Epithelial cell of proximal tubule (primary cell): ENCODE measurements at regions not wholly inside any gene's neighbourhood (a gene's known extent, or its start where the extent isn't known, plus 50 kb on each side); places are given as distances from the start of the nearest gene placed in this dataset.

Source experiments
- DNase-seq: peaks from one replicate; pipeline ENCODE4 v3.0.0-alpha.2; 2011; ENCODE audit warnings: low read depth
- H3K4me3 ChIP-seq: 2 replicates; pipeline ENCODE4 v1.5.1; 2011; ENCODE audit warnings: low read depth, mild to moderate bottlenecking, low read length
- TF ChIP-seq, protein P1 (sequence below): conservative IDR thresholded peaks from 2 replicates; pipeline ENCODE4 v1.5.1; 2012; ENCODE audit warnings: low read depth, mild to moderate bottlenecking, low read length

DNA sequence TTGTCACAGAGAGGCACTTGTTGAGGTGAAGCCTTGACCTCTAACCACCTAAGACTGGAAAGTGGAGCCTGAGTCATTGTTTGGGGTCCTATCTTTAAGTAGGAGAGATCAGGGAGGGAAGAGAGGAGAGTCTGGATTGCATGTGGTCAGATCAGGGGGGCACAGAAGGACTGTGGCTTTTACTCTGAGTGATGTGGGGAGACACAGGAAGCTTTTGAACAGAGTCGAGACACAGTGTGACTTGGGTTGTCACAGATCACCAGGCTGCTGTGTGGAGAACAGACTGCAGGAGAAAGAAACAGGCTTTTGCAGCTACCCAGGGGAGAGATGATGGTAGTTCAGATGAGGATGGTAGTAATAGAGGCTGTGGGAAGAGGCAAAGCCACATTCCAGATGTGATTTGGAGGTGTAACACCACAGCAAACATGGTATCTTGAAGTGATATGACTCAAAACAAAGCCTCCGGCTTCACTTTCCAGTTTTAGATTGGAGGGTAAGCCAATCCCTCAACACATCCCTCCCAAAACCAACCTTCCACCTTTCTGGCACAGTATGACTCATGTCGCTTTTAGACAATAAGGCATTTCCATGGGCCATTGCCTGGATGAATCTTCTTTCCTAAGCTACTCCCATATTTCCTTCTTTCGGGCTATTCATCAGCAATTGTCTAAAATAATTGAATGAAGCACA, 125.8 kb upstream of the SLC44A3 start:
- H3K4me3 ChIP-seq, result no peak overlapping the region
- no peak for DNase-seq
- TF ChIP-seq, protein P1, sequence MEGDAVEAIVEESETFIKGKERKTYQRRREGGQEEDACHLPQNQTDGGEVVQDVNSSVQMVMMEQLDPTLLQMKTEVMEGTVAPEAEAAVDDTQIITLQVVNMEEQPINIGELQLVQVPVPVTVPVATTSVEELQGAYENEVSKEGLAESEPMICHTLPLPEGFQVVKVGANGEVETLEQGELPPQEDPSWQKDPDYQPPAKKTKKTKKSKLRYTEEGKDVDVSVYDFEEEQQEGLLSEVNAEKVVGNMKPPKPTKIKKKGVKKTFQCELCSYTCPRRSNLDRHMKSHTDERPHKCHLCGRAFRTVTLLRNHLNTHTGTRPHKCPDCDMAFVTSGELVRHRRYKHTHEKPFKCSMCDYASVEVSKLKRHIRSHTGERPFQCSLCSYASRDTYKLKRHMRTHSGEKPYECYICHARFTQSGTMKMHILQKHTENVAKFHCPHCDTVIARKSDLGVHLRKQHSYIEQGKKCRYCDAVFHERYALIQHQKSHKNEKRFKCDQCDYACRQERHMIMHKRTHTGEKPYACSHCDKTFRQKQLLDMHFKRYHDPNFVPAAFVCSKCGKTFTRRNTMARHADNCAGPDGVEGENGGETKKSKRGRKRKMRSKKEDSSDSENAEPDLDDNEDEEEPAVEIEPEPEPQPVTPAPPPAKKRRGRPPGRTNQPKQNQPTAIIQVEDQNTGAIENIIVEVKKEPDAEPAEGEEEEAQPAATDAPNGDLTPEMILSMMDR, result no peak

DNA sequence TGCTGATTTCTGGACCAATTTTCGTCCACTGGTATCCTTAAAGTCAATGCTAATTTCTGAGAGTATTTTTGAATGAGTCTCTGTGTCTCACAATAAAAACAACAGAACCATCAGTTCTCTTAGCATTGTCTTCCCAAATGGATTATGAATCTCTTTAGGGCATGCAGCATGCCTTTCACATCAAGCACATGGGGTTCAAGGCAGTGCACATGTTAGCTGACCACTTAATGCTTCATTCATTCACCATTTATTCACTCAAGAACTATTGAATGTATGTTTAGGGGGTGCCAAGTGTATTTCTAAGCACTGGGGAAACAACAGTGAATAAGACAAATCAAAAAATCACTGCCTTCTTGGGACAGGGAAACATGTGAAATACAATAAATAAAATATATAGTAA, 126.7 kb upstream of the SLC44A3 start:
- no peak for DNase-seq
- no peak overlapping the region for H3K4me3 ChIP-seq
- TF ChIP-seq, protein P1, result no peak

- TF ChIP-seq, protein P1, result peak; percentile 12
- H3K4me3 ChIP-seq, result no peak overlapping the region
- no peak for DNase-seq
Measured at GRCh38 chr1:94693029-94693428, 127.1 kb upstream of the SLC44A3 start.

GRCh38 chr1:94688646-94689045, 131.5 kb upstream of the SLC44A3 start:
- no peak overlapping the region for H3K4me3 ChIP-seq
- DNase-seq, result no peak
- TF ChIP-seq, protein P1, result no peak

GRCh38 chr1:94686882-94687281, 133.3 kb upstream of the SLC44A3 start:
- H3K4me3 ChIP-seq, result no peak overlapping the region
- TF ChIP-seq, protein P1, result no peak
- DNase-seq, result no peak

DNA sequence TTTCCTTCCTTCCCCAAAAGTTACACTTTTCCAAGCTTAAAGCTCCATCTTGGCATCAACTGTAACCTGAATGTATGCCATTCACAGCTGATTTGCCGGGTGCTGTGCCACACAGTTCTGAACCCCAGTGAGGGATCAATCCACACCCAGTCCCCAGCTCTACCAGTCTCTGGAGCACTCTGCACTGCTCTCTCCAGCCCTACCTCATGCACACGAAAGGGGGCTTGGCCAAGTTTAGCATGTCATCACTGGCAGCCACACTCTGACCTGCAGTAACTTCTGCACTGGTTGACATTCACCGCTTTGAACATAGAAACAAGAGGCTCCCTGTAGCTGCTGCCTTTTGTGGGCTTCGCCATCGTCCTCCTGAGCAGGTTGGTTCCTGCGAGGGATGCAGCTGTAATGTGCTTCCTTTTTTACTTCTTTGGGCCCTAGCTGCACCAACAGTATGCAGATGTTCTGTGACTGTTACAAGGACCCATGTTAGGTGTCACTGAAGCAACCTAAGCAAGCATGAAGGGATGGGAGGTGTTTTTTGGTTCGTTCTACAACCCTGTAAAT, 135.4 kb upstream of the SLC44A3 start:
- DNase-seq, result no peak
- H3K4me3 ChIP-seq, result no peak overlapping the region
- TF ChIP-seq, protein P1, result no peak

GRCh38 chr1:94683886-94684285, 136.3 kb upstream of the SLC44A3 start:
- H3K4me3 ChIP-seq, result no peak overlapping the region
- TF ChIP-seq, protein P1, result no peak
- no peak for DNase-seq
